OCI-M1 (cell line): ENCODE measurements at regions not wholly inside any gene's neighbourhood (a gene's known extent, or its start where the extent isn't known, plus 50 kb on each side); places are given as distances from the start of the nearest gene placed in this dataset.

Experiments used
- DNase-seq: peaks from one replicate; lab custom pipeline; 2025; lab: John Stamatoyannopoulos, UW

DNA sequence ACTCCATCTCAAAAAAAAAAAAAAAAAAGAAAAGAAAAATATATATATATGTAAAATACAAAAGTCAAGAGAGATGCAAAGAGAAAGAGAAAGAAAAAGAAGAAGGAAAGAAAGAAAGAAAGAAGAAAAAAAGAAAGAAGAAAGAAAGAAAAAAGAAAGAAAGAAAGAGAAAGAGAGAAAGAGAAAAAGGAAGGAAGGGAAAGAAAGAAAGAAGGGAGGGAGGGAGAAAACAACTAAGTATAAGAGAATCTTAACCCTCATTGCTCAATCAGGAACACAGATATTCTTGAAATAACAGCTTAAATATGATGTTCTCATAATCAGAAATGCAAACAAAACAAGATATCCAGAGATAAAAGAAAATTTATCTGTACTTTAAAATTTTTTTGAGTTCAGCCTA, 54.4 kb upstream of the MARCKS start:
- DNase-seq = no peak

- peak; percentile 61 for DNase-seq
Measured at GRCh38 chr6:113805173-113805790, 51.9 kb upstream of the MARCKS start.

DNA sequence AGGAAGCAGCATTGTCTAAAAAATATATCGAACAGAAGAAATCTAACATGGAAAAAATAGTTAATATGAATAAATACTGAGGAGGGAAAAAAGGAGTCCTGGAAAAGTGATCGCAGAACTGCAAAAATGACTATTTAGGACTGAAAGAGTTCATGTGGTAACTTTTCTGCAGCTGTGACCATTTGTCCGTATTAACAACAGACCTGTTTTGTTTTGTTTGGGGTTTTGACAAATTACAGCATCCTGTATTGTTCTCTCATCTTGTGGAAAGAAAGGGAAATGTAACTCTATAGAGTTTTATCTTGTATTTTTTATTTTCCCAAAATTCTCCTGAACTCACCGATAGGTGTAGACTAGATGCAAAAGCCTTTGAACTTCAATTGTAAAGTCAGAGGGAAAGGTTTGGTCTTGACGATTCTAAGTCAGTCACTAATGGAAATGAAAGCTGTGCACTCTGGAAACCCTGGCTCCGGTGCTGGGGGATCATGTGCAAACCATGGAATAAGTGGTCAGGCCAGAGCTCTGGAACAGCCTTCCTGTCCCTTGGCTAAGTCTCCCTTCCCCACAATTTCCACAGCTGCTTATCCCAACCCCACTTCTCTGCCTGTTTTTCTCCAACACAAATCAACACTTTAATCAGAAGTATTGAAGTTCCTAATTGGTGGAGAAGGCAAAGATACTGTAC, 51.2 kb upstream of the MARCKS start:
- DNase-seq = no peak
